HG03066 (cell line): ENCODE measurements at regions not wholly inside any gene's neighbourhood (a gene's known extent, or its start where the extent isn't known, plus 50 kb on each side); places are given as distances from the start of the nearest gene placed in this dataset.

Experiments used
- ATAC-seq: cut with Tn5 transposase; IDR thresholded peaks from one replicate; pipeline ENCODE4 v1.9.1; 2021; ENCODE audit warnings: low read depth; ENCODE audit not compliant: unreplicated experiment

DNA sequence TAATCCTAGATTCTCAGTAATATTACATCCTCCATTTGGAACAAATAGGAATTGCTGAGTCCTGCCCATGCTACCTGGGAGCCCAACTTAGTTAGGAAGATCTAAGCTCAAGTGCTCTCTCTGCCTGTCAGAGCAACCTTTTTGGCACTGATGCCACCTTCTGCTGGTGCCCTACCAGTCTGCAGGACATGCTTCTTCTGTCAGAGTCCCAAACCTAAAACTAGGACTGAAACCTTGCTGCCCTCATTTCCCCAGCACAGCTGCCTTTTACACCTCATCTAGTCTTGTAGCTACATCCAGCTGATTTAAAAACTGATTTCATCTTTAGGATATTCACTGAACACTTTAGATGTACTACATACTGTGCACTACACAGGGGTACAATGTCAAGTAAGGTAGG, 118.7 kb downstream of the LYPLAL1 start:
- ATAC-seq: no peak

DNA sequence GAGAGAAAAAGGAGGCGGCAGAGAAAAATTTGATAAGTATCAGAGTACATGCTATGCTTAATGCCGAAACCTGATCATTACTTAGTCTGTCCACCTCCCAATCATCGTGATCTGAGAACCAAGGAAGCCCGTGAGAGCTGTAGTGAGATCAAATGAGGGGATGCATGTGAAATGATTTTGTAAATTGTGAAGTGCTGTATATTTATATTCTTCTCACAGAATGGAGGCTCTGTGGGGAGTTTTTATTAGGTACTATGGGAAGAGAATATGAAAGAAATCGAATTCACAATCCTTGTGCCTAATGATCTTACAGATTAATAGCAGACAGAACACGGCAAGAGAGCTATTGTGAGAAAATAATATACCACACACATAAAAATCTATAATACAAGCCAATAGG, 115.5 kb downstream of the LYPLAL1 start:
- no peak for ATAC-seq

DNA sequence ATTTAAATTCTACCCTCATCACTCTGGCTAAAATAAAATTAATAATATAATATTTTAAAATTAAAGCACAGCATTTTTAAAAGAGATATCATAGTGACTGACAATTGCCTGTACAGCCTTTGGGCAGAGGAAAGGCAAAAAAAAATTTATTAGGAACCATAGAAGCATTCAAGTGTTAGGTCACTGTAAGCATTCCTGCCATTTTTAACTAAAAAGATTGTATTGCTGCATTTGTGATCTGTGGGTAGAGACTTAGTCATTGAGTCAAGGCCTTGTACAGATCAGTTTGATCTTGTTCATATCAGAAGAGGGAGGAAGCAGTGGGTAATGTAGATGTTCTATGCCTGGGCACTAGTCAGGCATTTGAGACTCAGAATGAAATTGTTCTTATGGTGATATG, 109.9 kb downstream of the LYPLAL1 start:
- no peak for ATAC-seq

DNA sequence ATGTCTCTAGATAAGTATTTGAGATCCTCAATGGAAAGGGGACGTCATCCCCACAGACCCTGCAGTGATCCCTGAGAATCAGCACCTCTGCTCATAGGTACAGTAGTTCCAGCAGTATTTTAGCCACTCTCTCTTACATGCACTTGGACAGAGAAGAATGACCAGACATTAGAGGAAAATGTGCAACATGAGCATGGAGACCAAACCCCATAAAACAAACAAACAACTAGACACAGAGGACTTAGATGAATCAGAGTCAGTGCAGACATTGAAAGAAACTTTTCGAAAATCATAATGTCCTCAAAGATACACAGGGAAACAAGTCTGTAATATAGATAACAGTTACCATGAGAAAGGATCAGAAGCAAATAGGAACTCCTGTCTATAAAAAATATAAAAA, 108.2 kb downstream of the LYPLAL1 start:
- no peak for ATAC-seq

DNA sequence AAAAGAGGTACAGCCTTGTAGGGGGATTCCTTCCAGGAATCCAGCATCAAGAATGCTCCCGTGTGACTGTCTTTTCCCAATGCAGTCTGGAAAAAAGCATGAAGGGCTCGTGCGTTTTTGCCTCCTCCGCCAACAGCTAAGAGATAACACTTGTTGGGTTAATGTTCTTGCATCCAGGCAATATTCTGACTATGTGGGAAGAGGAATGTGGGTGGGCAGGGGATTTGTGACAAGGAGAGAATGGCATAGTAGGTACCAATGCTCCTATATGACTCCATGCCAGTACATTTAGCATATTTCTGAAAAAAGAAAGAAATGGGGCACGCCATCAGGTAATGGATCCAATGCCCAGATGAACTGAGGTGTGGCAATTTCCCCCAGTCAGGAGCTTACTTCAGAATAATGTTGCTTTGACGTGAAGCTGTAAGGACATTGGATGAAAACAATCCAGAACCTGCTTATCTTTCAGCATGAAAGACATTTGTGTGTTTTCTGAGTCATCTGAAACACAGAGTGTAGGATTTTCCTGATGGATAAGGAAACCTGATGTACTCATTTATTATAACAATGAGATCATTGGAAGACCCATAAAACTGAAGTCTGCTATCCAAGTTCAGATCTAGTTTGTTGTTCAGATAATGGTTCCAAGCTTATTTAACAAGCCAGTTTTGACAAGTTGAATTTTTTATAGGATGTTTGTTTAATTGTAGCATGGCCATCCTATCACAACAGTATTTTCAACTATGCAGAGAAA, 105.5 kb downstream of the LYPLAL1 start:
- ATAC-seq: no peak

DNA sequence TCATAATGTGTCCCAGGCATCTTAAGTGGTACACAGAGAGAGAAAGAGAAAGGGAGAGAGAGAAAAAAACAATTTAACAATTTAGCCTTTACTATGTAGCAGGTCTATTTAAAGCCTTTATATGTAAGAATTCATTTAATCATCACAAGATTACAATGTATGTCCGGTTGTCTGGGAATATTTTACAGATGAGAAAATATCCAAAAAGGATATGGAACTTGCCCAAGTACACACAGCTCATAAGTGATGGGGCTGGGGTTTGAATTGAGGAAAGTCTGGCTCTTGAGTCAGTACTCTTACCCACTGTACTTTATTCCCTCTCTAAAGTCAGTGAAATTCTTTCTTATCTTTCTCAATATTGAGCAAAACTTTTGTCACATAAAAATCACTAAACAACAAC, 104.6 kb downstream of the LYPLAL1 start:
- no peak for ATAC-seq

DNA sequence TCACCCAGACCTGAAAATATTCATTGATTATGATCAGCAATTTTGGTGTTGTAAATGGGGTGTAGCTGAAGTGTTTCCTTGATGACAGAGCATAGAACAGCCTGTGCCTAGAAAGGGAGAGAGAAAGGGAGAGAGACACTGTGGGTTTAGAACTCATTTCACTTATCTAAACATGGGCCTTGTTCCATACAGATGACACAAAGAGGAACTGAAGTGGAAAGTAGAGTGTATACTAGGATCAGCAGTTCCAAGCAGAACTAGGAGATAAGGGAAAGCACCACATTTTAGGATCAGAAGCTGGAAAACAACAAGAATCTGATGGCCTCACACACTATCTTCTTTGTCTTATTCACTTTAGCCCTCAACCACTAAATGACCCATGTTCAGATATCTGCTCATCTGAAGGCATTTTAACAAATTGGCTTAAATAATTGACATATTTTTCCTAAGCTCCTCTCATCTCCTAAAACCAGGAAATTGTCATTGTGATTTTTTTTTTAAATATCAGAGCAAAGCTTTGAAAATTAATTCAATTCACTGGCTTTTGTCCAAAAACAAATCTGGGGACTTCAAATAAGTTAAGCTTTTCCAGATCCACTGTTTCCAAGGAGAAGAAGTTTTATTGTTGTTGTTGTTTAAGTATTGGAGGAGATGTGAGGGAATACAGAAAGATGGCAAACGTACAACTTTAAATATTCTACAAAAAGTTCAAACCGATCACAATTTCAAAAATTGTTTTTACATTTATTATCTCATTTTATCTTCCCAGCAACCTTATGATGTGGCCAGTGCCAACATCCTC, 103.8 kb downstream of the LYPLAL1 start:
- ATAC-seq: no peak

DNA sequence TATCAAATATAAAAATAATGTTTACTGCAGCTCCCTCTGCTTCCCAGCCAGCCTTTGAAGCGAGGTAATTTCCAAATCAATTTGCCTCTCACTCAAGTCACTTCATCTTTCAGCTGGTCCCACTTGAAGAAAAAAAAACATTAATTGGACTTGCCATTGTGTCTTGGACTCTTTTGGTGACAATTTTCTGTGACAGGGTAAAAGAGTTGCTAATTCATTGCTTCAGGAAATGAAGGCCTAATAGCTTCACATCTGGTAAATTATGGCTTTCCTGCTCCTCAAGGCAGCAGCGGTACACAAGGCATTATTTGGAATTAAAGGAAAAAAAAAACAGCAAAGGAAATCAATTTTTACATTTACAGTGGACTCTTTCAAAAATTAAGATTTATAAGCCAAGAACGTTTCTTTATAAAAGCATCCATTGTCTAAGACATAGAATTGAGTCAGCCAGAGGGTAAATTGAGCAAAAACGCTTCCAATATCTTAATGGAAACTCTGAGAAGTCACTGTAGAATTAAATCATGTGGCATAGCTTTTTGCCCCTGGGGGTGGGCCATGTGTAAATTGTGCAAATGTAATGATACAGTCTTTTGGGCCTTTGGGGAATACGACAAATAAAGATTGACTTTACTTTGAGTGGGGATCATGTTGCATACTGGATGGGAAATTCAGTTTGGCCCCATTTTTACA, 102.5 kb downstream of the LYPLAL1 start:
- no peak for ATAC-seq

DNA sequence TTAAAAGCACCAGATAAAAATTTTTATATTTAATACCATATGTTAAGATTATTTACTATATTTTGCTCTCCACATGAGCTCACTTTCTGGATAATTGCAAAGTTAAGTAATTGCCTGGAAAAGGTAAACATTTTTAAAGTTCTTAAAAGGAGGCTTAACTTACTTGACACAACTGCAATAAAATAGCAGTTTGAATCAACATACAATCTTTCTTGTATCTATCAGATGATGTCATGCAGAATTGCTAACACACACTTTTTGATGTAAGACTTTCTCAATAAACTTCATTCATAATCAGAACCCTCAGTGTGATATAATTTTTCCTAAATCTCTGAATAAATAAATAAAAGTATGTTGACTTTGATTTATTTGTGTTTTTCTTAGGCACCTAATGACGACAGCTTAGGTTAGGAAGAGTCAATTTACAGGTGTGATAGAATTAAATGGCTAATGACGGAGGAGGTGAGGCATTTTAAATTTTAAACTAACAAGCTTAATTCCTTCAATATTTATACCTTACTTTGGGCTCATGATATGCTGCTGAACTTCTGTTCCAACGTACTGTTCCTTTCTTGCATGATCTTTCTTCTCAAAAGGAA, 99.5 kb downstream of the LYPLAL1 start:
- no peak for ATAC-seq

DNA sequence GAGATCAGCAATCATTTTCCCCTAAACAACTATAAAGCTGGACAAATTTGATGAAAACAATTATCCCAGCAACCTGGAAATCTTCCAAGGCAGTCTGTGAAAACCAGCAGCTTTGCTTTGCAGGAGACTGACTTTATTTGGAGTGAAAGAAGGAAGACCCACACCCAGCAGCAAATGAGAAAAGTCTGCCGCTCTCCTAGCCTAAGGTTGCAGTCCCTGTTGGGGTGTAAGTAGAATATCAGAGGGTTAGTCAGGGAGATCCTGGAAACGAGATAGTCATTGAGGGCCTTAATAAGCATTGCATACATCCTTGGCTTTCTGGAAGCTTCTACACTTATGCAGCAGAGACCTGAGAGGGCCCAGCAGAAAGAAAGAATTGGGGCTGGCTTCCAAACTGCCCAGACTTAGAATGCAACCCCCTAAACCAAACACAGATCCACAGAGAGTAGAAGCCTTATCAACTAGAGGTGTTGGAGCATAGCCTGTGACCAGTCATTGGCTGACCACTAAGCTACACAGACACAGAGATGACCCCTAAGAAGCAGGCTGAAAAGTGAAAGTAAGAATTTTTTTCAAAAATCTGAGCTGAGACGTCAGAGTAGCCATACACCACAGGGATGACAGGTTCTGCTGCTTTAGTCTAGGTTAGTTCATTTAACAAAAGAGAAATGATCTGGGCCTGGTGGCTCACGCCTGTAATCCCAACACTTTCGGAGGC, 98.3 kb downstream of the LYPLAL1 start:
- no peak for ATAC-seq

DNA sequence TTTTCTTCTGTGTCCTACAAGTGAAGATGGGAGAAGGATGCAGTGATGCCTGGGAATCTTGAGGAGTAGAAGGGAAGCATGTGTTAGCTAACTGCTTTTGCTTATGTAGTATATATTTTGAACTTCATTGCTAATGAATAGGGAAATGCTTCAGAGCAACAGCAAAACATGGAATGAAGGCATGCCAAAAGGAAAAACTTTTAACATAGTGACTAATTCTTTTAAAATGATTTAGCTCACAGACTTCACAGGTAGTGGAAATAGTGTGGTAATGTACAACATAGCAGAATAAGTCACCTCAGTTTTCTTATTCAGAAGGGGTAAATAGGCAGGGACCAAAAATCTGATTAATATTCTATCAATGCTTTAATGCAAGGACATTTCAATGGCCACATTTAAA, 95.5 kb downstream of the LYPLAL1 start:
- ATAC-seq: no peak

DNA sequence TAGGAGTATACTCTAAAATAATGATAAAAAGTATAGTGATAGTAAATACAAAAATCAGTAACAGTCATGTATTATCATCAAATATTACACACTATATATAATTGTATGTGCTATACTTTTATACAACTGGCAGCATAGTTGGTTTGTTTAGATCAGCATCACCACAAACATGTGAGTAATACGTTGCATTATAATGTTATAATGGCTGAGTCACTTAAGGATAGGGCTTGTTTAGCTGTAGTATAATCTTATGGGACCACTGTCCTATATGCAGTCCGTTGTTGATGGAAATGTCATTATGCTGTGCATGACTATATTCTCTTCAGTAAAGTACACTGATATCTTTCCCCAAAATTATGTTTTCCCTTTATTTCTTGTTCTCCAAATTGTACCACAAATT, 92.8 kb downstream of the LYPLAL1 start:
- ATAC-seq: no peak

DNA sequence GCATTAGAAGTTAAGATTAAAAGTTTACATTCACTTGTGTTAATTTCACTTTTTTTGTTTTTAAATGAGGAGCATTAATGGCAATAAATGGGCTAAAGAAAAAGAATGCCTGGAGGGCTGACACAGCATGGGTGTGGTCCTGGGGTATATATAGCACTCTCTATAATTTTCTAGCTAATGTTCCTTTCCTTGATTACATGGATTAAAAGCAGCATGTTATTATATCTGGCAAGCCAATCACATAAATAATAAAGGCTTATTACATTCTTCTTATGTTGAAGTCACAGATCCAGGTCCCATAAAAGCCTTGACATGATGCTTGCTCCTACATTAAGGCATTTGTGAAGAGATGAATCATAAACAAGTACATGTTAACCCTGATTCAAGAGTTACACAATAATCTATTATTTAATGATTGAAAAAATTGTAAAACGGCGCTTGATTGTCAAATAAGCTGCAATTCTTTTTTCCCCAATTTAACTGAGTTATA, 91.4 kb downstream of the LYPLAL1 start:
- ATAC-seq: no peak

DNA sequence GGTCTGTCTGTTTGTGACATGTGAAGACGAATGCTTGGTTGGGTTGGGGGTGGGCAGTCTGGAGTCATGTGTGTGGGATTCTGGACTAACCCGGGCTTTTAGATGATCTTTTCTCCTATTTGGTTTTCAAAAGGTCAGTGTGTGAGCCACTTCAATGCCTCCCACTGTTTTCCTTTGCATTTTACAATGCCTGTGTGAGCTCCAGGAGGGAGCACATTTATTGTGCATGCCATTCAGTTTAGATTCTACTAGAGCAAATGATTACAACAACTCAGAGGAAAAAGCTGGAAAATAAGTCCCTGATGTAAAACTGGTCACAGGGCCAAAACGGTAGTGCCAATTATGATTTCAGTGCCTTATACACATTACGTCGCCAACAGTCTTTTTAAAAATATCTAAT, 90.9 kb downstream of the LYPLAL1 start:
- ATAC-seq: no peak
